ENCODE measurements at regions not wholly inside any gene's neighbourhood (a gene's known extent, or its start where the extent isn't known, plus 50 kb on each side); places are given as distances from the start of the nearest gene placed in this dataset.

DNA sequence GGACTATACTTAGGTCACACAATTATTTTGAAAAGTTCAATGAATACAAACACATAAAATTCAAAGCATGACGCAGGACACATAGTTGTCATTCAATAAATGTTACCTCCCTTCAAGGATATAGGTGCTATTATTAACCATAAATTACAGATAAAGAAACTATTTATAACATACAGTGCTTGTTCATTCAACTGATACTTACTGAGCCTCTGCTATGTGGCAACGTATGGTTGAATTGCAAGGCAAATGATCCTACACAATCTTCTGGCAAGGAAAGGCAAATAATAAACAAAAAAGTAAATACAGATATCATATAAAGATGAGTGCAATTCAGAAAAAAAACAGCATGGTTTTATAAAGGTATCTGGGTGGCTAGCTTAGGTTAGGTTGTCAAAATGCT is 614.7 kb downstream of the LTN1 start:
- DNase-seq (ENCODE audit: low spot score) (no peak), ATAC-seq (no peak)
- Histone ChIP-seq H3K27ac (ENCODE audit: low read depth) (no peak overlapping the region), H3K4me3 (no peak overlapping the region), H3K4me1 (ENCODE audit: insufficient read depth) (peaks cover 7% of the 10 kb centered on the region; the same call in 1 of the 2 replicates), H2AFZ (no peak overlapping the region), H3K4me2 (no peak overlapping the region), H3K79me2 (replicated peaks; ENCODE audit: insufficient read depth) (no peaks in the 10 kb centered on the region), H3K36me3 (ENCODE audit: insufficient read depth) (no peaks in the 10 kb centered on the region), H3K9me2 (ENCODE audit: insufficient read depth) (no peaks in the 10 kb centered on the region), H3K27me3 (ENCODE audit: insufficient read depth) (no peaks in the 10 kb centered on the region), H3F3A (replicated peaks; ENCODE audit: low read depth) (no peaks in the 10 kb centered on the region), H4K20me1 (replicated peaks; ENCODE audit: insufficient read depth) (no peaks in the 10 kb centered on the region)
- Mint-ChIP-seq H3K36me3 (ENCODE audit: low read depth) (no peaks in the 10 kb centered on the region), H3K4me1 (peaks cover 6% of the 10 kb centered on the region), H3K27ac (no peak overlapping the region), H3K4me3 (no peak overlapping the region), H3K27me3 (ENCODE audit: insufficient read depth, low read depth, poor library complexity) (no peaks in the 10 kb centered on the region), H3K9me3 (peaks cover 2% of the 10 kb centered on the region; the same call in 1 of the 3 replicates)
- TF ChIP-seq, protein P1, sequence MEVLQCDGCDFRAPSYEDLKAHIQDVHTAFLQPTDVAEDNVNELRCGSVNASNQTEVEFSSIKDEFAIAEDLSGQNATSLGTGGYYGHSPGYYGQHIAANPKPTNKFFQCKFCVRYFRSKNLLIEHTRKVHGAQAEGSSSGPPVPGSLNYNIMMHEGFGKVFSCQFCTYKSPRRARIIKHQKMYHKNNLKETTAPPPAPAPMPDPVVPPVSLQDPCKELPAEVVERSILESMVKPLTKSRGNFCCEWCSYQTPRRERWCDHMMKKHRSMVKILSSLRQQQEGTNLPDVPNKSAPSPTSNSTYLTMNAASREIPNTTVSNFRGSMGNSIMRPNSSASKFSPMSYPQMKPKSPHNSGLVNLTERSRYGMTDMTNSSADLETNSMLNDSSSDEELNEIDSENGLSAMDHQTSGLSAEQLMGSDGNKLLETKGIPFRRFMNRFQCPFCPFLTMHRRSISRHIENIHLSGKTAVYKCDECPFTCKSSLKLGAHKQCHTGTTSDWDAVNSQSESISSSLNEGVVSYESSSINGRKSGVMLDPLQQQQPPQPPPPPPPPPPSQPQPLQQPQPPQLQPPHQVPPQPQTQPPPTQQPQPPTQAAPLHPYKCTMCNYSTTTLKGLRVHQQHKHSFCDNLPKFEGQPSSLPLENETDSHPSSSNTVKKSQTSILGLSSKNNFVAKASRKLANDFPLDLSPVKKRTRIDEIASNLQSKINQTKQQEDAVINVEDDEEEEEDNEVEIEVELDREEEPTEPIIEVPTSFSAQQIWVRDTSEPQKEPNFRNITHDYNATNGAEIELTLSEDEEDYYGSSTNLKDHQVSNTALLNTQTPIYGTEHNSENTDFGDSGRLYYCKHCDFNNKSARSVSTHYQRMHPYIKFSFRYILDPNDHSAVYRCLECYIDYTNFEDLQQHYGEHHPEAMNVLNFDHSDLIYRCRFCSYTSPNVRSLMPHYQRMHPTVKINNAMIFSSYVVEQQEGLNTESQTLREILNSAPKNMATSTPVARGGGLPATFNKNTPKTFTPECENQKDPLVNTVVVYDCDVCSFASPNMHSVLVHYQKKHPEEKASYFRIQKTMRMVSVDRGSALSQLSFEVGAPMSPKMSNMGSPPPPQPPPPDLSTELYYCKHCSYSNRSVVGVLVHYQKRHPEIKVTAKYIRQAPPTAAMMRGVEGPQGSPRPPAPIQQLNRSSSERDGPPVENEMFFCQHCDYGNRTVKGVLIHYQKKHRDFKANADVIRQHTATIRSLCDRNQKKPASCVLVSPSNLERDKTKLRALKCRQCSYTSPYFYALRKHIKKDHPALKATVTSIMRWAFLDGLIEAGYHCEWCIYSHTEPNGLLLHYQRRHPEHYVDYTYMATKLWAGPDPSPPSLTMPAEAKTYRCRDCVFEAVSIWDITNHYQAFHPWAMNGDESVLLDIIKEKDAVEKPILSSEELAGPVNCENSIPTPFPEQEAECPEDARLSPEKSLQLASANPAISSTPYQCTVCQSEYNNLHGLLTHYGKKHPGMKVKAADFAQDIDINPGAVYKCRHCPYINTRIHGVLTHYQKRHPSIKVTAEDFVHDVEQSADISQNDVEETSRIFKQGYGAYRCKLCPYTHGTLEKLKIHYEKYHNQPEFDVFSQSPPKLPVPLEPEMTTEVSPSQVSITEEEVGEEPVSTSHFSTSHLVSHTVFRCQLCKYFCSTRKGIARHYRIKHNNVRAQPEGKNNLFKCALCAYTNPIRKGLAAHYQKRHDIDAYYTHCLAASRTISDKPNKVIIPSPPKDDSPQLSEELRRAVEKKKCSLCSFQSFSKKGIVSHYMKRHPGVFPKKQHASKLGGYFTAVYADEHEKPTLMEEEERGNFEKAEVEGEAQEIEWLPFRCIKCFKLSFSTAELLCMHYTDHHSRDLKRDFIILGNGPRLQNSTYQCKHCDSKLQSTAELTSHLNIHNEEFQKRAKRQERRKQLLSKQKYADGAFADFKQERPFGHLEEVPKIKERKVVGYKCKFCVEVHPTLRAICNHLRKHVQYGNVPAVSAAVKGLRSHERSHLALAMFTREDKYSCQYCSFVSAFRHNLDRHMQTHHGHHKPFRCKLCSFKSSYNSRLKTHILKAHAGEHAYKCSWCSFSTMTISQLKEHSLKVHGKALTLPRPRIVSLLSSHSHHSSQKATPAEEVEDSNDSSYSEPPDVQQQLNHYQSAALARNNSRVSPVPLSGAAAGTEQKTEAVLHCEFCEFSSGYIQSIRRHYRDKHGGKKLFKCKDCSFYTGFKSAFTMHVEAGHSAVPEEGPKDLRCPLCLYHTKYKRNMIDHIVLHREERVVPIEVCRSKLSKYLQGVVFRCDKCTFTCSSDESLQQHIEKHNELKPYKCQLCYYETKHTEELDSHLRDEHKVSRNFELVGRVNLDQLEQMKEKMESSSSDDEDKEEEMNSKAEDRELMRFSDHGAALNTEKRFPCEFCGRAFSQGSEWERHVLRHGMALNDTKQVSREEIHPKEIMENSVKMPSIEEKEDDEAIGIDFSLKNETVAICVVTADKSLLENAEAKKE (CRISPR knock-in tag; IDR thresholded peaks at IDR 0.05): no peak
- no peak for TF ChIP-seq STAT1 (IDR thresholded peaks at IDR 0.05; ENCODE audit: unreplicated experiment)

DNA sequence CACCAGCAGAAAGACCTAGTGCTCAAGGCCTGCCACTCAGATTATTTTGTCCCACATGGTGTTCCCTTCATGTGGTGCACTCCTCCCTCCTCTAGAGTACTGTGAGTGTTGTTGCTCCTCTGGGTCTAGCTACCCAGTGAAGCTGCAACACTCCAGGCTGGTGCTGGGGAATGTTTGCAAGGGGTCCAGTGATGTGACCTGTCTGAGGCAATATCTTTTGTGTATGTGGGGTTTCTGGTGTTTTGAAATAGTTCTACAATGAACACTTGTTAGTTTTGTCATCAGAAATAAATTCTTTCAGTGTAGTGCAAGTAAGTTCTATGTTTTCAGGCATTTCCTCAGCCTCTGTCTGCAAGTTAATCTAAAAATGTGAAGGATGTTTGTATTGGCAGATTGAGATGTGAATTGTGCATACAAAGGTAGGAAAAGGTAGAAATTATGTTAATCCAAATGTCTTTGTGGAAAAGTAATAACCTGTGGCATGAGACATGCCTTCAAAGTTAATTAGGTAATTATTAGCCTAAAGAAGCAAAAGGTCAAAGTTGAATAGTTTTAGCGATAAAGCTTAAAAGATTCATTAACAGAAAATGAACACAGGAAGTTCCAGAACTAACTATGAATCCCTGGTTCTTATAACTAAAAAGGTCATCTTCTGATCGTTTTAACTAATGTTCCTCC is 616.8 kb downstream of the LTN1 start:
- Histone ChIP-seq H4K20me1 (replicated peaks; ENCODE audit: insufficient read depth) (no peaks in the 10 kb centered on the region), H3K79me2 (replicated peaks; ENCODE audit: insufficient read depth) (no peaks in the 10 kb centered on the region), H3K4me3 (no peak overlapping the region), H3F3A (replicated peaks; ENCODE audit: low read depth) (no peaks in the 10 kb centered on the region), H3K9me2 (ENCODE audit: insufficient read depth) (no peaks in the 10 kb centered on the region), H3K36me3 (ENCODE audit: insufficient read depth) (peaks cover 7% of the 10 kb centered on the region; the same call in 1 of the 2 replicates), H3K4me2 (no peak overlapping the region), H3K27me3 (ENCODE audit: insufficient read depth) (no peaks in the 10 kb centered on the region), H3K27ac (ENCODE audit: low read depth) (no peak overlapping the region), H3K4me1 (ENCODE audit: insufficient read depth) (peaks cover 5% of the 10 kb centered on the region; the same call in 1 of the 2 replicates), H2AFZ (no peak overlapping the region)
- peaks cover 4% of the 10 kb centered on the region for H3K4me1 Mint-ChIP-seq
- H3K36me3 Mint-ChIP-seq (ENCODE audit: low read depth): peaks cover 2% of the 10 kb centered on the region; the same call in 2 of the 3 replicates
- no peak overlapping the region for H3K27ac Mint-ChIP-seq
- H3K4me3 Mint-ChIP-seq: no peak overlapping the region
- DNase-seq (ENCODE audit: low spot score): no peak
- no peak for ATAC-seq
- no peaks in the 10 kb centered on the region for H3K27me3 Mint-ChIP-seq (ENCODE audit: insufficient read depth, low read depth, poor library complexity)
- H3K9me3 Mint-ChIP-seq: peaks cover 17% of the 10 kb centered on the region
- TF ChIP-seq, protein P2, sequence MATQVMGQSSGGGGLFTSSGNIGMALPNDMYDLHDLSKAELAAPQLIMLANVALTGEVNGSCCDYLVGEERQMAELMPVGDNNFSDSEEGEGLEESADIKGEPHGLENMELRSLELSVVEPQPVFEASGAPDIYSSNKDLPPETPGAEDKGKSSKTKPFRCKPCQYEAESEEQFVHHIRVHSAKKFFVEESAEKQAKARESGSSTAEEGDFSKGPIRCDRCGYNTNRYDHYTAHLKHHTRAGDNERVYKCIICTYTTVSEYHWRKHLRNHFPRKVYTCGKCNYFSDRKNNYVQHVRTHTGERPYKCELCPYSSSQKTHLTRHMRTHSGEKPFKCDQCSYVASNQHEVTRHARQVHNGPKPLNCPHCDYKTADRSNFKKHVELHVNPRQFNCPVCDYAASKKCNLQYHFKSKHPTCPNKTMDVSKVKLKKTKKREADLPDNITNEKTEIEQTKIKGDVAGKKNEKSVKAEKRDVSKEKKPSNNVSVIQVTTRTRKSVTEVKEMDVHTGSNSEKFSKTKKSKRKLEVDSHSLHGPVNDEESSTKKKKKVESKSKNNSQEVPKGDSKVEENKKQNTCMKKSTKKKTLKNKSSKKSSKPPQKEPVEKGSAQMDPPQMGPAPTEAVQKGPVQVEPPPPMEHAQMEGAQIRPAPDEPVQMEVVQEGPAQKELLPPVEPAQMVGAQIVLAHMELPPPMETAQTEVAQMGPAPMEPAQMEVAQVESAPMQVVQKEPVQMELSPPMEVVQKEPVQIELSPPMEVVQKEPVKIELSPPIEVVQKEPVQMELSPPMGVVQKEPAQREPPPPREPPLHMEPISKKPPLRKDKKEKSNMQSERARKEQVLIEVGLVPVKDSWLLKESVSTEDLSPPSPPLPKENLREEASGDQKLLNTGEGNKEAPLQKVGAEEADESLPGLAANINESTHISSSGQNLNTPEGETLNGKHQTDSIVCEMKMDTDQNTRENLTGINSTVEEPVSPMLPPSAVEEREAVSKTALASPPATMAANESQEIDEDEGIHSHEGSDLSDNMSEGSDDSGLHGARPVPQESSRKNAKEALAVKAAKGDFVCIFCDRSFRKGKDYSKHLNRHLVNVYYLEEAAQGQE (IDR thresholded peaks at IDR 0.05; ENCODE audit: unreplicated experiment): no peak
- TF ChIP-seq EZH2phosphoT487 (IDR thresholded peaks at IDR 0.05; ENCODE audit: unreplicated experiment): no peak

Data from GM23338 (cell line).